CD4-positive, alpha-beta T cell treated with Interleukin-15 for 4 hours (primary cell): ENCODE measurements at regions not wholly inside any gene's neighbourhood (a gene's known extent, or its start where the extent isn't known, plus 50 kb on each side); places are given as distances from the start of the nearest gene placed in this dataset.
"Not testable (repeated sequence)": the region's sequence is repeated elsewhere in the genome, so short reads cannot be mapped to it uniquely, and the experiment has no call there.

ENCODE experiments used
- DNase-seq: peaks from one replicate; pipeline ENCODE4 v3.0.0-alpha.2; 2020; ENCODE audit warnings: low spot score

DNA sequence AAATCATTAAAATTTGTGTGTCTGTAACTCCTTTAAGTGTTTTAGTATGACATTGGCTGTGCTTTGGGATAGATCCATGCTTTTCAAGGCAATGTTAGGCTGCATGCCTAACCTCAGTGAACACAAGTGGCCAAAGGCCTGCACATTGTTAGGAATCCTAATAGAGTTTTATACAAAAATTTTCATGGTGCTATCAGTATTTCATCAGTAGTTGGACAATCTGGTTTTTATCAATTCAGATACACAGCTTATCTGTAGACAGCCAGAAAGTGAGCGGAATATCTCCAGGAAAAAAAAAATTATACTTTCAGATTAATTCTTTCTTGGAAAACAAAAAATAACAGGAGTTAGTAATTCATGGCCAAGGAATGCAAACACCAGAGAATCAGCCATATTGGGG is 324.0 kb upstream of the PDE3A start:
- DNase-seq = no peak

DNA sequence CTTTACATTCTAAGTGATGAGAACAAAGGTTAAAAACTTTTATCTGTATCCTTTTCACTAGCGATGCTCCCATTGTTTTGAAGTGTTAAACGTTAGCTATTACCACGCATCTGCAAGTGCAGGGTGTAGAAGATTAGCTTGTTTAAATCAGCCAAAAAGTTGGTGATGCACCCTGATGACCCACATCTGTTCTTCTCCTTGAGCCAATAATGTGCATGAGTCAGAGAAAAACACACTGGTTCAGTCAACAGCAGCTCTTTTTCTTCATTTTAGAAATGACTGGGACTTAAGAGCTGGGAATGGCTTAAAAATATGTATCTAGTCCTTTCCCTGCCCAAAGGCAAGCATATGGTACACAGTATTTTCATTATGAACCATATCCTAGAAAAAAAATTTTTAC is 323.5 kb upstream of the PDE3A start:
- DNase-seq = no peak

DNA sequence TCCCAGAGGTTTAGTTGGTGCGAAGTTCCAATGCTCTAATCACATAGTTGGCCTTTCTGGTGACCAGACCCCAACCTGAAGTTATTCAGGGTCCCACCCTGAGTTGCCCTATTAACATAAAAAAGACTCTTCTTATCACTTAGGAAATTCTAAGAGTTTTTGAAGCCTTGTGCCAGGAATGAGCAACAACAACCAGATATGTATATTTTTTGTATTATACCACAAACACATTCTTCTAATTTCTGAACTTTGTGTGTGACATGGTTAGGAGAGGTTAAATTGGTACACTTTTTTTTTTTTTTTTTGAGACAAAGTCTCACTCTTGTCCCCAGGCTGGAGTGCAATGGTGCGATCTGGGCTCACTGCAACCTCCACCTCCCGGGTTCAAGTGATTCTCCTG is 320.4 kb upstream of the PDE3A start:
- DNase-seq = no peak

DNA sequence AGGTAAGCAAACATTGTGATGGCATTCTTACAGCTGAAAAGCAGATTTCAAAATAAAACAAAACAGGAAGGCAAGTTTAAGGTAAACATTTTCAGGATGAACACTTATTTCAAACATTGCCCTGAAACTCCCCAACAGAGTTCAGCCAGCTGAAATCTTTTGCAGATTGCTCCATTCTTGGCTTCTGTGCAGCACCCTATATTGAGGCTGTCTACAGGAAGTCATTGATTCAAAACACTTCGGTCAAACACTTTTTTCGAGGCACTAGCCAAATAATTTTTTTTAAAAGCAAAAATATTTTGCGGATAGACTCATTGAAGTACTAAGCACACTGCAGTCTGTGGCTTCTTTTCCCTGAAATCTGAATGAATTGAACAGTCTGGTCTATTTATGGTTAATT is 318.1 kb upstream of the PDE3A start:
- no peak for DNase-seq

DNA sequence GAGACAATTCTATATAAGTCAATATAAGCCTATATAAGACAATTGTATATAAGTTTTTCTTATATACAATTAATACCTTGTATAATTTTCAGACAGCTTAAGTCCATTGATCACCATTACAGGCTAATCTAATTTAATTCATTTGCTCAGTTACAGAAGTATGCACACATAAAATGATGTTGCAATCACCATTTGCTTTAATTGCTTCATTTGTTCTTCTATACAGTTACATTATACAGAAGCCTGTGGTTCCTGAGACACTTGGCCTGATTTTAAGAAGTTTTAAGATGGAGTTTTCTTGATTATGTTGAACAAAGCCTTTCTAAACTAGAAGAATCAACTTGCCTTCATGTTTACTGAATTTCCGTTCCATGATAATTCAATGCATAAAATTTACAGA is 314.6 kb upstream of the PDE3A start:
- DNase-seq = no peak

DNA sequence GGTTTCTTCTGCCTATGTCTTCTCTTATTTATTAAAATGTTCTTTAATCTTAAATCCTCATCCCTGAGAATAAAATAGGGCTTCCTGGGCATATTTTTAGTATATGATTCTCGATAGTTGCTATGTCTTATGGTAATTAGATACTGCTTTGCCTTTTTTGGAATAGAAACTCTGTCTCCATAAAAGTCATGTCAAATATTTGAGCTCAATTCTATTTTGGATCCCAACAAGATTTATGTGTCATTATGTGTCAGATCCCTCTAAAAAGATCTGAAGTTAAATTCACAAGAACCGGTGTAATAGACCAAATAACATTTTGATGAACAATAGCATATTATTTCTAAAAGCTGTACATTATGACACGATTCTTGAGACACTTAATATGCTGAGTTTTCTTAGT is 312.5 kb upstream of the PDE3A start:
- DNase-seq = no peak

DNA sequence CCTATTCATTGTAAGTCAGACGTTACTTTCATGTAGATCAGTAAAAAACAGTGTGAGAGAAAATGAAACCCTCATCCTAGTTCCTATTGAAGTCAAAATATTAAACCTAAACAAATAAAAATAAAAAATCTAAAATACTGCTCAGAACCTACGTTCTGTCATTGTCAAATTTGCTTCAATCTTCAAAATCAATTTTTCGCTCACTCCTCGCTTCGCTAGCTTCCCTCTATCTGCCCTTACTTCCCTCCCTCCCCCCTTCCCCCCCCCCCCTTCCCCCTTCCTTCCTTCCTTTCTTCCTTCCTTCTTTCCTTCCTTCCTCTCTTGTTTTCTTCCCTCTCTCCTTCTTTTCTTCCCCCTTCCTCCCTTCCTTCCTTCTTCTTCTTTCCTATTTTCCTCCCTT is 310.9 kb upstream of the PDE3A start:
- DNase-seq = no peak

DNA sequence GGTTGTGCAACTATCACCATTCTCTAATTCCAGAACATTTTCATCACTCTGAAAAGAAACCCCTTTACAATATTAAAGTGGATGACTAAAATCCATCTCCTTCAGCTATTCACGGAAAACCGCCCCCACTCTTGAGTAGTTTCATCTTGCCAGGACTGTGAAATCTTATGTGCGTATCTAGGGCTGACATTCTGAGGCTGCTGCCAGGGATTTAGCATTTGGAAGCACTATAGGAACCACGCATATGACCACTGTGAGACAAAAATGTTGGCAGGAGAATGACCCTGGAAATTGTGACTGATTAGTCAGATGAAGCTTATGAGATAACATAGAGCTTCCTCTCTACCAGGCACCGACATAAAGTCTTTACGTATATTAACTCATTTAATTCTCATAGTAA is 305.2 kb upstream of the PDE3A start:
- no peak for DNase-seq

DNA sequence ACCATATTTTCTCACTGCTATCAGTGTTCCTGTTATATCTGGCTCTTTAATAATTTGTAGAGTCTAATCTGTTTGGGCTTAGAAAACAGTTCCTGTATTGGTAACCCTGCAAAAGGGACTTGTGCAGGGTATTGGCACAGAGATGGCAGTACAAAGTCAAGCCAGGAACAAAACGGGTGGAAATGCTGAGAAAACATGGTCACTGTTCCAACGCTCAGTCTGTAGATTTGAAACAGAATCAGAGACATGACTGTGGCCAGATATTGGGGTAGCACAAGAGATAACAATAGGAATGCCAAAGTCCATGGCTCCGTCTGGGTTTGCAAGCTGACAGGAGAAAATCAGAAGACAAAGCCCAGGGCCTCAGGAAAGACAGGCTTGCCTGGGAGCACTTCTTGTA is 290.7 kb upstream of the PDE3A start:
- no peak for DNase-seq

DNA sequence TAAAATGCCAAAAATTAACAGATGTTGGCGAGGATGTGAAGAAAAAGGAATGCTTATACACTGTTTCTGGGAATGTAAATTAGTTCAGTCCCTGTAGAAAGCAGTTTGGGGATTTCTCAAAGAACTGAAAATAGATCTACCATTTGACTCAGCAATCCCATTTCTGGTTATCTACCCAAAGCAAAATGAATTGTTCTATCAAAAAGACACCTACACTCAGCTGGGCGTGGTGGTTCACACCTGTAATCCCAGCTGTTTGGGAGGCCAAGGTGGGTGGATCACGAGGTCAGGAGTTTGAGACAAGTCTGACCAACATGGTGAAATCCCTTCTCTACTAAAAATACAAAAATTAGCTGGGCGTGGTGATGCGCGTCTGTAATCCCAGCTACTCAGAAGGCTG is 279.3 kb upstream of the PDE3A start:
- DNase-seq = no peak

DNA sequence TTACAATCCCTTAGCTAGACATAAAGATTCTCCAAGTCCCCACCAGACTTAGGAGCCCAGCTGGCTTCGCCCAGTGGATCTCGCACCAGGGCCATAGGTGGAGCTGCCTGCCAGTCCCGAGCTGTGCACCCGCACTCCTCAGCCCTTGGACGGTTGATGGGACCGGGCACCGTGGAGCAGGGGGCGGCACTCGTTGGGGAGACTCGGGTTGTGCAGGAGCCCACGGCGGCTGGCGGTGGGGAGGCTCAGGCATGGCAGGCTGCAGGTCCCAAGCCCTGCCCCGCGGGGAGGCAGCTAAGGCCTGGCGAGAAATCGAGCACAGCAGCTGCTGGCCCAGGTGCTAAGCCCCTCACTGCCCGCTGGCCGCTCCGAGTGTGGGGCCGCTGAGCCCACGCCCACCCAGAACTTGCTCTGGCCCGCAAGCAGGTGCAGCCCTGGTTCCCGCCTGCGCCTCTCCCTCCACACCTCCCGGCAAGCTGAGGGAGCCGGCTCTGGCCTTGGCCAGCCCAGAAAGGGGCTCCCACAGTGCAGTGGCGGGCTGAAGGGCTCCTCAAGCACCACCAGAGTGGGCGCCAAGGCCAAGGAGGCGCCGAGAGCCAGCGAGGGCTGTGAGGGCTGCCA is 275.0 kb upstream of the PDE3A start:
- DNase-seq = not testable (repeated sequence)

DNA sequence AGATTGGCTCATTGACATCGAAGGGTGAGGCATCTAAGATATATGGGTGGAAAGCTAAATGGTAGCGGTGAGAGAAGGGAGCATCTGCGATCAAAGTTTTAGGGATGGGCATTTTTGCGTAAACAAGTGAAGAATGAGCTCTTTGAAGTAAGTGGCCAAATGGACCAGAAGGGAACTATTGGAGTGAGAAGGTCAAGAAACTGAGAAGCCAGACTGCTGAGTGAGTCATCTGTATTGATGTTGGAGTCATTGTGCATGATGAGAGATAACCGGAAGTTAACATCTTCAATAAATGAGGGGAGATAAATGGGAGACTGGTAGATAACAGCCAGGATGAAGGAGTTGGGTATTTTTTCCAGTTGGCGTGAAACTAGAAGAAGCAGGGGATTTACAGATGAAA is 271.9 kb upstream of the PDE3A start:
- DNase-seq = no peak

DNA sequence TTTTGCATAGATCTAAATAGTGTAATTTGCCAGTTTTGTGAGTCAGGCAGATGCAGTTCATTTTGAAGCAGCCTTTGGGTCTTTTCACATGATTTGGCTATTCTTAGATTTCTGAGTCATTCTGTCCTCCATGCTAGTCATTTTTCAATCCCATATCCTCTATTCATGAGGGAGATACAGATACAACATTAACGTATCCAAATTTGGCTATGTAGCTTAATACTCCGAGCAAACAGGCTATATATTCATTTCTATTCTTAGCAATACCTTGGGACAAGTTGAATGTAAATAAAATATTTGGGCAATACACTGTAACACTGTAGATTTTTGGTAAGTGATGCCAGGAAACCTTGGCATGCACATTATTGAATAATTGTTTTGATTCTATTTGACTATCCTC is 270.7 kb upstream of the PDE3A start:
- no peak for DNase-seq

DNA sequence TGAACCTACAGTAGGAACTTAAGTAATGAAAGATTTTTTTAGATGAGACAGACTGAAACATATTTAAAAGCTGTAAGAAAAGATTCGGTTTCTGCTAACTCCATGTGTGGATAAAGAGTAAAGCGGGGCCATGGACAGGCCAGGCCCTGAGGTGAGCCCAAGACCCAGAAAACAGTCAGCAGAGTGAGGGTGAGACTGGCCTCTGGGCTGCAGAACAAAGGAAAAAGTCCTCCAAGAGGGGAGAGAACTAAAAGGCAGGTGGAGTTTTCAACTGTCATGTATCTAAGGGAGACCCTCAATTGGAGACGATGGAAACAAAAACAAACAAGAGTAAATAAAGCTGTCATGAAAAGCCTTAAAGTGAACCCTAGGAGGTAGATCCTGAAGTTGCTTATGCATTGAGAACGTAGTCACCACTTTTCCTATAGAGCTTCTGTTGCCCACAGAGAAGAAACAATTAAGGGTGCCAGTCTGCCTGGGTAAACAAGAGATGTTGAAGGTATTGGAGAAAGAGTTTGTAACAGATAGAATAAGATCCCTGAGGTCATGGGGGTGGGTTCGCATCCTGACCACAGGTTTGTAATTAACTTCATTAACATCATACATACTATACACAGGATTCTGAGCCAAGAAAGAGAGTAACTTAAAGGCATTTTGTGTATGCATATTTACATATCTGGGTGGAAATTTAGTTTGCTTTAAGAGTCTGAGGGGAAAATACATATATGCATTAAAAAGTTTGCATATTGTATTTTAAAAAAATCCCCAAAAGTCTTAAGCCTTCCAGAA is 268.7 kb upstream of the PDE3A start:
- DNase-seq = no peak

DNA sequence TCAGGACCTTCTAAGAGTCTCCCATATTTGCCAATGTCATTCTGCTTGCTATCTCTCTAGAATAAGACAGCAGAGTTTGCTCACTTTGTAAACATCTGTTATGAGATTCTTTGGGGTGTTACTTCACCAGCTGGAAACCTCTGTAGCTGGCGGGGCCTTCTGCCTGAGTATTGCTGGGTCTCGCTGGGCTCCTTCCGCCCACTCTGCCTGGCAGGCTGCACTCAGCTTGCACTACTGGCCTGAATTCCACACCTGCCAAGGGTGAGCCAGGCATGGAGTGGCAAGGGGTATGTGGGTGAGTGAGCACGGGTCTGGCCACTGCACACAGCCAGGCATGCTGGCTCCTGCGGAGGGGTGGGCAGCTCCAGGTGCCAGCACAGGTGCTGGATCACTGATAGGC is 267.3 kb upstream of the PDE3A start:
- DNase-seq = no peak

DNA sequence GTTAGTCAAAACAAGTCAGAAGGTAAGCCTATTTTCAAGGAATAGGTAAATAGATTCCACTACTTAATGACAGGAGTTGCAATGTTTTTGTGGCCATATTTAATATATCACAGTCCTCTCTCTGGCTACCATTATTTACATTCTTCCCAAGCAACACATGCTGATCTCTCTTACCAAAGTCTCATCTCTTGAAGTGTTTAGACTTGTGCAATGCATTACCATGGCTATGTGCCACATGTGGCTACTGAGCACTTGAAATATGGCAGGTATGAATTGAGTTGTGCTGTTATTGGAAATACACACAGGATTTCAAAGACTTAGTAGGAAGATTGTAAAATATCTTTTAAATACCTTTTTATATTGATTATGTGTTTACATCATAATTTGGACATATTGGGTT is 262.4 kb upstream of the PDE3A start:
- no peak for DNase-seq

DNA sequence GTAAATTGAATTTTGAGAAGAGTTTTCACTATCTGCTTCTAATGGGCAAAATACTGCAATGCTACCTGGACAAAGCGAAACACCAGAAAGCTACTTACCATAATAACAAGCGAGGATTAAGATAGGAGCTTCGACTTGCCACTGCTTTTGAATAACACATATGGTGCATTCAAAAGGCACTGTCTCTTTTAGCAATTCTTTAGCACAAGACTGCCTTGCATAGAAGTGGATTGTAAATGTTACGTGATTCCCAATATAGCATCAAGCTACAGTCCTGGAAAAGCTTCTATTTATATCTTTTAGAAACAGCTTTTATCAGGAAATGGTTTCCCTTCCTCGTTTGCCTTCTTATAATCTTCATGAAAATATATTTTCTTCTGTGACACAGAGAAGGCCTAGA is 258.7 kb upstream of the PDE3A start:
- no peak for DNase-seq

DNA sequence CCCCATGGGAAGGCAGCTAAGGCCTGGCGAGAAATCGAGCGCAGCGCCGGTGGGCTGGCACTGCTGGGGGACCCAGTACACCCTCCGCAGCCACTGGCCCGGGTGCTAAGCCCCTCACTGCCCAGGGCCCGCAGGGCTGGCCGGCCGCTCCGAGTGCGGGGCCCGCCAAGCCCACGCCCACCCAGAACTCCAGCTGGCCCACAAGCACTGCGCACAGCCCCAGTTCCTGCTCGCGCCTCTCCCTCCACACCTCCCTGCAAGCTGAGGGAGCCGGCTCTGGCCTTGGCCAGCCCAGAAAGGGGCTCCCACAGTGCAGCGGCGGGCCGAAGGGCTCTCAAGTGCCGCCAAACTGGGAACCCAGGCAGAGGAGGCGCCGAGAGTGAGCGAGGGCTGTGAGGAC is 253.0 kb upstream of the PDE3A start:
- not testable (repeated sequence) for DNase-seq

DNA sequence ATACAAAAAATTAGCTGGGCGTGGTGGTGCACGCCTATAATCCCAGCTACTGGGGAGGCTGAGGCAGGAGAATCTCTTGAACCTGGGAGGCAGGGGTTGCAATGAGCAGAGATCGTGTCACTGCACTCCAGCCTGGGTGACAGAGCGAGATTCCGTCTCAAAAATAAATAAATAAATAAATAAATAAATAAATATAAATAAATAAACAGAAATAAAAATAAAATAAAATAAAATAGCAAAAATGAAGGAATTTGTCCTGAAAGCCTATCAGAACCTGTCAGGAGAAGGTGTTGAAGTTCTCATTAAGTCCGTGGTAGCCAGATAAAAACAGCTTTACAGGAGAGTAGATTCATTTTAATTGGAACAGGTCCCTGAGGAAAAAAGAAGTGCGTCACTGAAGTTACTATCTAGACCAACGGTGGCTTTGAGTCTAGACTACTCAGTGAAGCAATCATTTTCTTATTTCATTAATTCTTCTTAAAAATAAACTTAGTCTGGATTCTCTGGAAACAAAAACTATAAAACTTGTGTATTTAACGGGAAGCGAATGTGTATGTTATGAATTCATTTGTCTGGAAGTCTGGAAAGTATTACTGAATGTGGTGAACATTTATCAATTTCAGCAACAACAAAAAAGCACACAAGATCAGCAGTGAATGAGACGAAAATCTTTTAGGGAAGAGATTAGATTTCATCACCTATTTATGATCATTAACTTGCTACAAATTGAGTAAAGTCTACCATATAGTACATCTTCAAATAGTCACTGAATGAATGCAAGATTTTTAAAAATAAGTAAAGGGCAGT is 248.5 kb upstream of the PDE3A start:
- DNase-seq = no peak

DNA sequence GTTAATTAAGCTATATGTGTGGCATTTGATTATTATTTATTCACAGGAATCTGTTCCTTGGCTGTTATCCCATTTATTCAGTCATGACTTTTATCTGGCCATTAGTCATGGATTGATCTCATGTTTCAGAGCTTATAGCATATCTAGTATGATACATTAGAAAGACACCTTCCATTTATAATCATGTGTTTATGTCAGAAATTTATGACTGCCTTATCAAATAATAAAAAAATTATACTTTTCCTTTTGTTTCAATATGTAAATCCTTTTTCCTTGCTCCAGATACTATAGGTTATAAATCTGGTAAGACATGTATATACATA is 248.0 kb upstream of the PDE3A start:
- no peak for DNase-seq

DNA sequence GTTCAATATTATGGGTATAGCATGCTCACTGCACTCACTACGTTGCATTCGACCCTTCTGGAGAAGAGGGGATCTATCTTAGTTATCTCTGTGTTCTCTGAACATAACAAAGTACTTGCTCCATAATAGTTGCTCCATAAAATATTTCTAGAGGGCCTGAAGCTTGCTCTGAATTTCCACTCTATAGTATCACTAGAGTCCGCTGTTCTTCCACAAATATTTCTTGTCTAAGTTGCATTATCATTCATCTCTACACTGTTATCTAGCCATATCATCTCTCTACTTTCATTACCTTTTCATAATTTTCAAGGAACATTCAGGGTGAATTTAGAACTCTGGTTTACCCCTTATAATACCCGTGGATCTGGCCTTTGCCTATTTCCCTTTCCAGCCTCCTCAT is 246.1 kb upstream of the PDE3A start:
- DNase-seq = no peak

DNA sequence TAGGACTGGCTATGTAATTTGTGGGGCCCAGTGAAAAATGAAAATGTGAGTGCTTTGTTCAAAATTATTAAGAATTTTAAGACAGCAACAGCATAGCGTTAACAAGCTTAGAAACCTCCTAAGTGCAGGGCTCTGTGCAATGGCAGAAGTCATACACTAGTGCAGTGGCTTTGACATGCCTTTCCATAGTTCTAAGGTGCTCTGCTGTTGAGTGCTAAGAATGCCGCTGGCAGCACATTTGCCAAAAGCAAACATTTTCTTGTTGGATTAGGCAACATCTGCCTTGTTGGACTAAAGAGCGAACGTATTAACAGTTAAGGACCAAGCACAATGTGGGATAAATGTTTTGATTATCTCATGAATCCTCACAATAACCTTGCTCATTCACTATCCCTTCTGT is 244.9 kb upstream of the PDE3A start:
- no peak for DNase-seq

DNA sequence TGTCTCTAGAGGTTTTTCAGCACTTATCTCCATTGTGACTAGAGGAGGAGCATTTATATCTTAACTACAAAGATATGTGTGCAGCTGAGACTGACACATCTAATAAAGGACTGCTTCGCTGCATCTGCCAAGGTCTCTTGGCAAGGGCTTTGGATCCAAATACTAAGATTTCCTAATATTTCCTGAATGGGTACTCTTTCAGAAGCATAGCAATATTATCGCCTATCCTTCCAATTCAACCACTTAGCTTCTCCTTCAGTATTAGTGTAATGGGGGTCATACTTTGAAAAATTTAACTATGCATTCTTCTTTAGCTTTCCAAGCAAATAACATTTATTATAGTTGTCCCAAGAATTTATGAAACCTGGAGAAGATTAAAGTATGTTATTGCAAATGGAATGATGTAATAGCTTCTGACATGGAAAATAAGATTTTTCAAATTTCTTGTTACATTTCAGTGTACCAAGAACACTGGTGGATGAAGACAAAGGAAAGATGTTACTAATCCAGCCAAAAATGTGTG is 243.0 kb upstream of the PDE3A start:
- DNase-seq = no peak
